ENCODE measurements at regions not wholly inside any gene's neighbourhood (a gene's known extent, or its start where the extent isn't known, plus 50 kb on each side); places are given as distances from the start of the nearest gene placed in this dataset.

- H3K9me2 ChIP-seq, result no peaks in the 10 kb centered on the region
- H3K27ac ChIP-seq (ENCODE audit: low read depth in 2 of 2, low read length in 1 of 2), result no peak overlapping the region
- no peaks in the 10 kb centered on the region for H3K36me3 ChIP-seq (replicated peaks in 1 of 2; ENCODE audit: control insufficient read depth in 1 of 2, insufficient read depth in 2 of 2, low read length in 1 of 2)
- H3K27me3 ChIP-seq (ENCODE audit: insufficient read depth), result no peaks in the 10 kb centered on the region
- ChIA-PET CTCF (no interaction called here), POLR2A (no interaction called here)
- no peaks in the 10 kb centered on the region for H3F3A ChIP-seq (replicated peaks; ENCODE audit: insufficient read depth)
- no peak overlapping the region for H3K9ac ChIP-seq
- WGBS (ENCODE audit: low lambda C conversion rate), result 11% methylated on average over 6 of the region's 6 CpGs
- no peaks in the 10 kb centered on the region for H4K20me1 ChIP-seq (ENCODE audit: insufficient read depth)
- H3K4me2 ChIP-seq, result no peak overlapping the region
- no peaks in the 10 kb centered on the region for H3K9me3 ChIP-seq
- no peak overlapping the region for H3K4me3 ChIP-seq (ENCODE audit: low read depth in 2 of 2, low read length in 1 of 2)
- H3K4me1 ChIP-seq (ENCODE audit: control insufficient read depth in 1 of 2, insufficient read depth in 2 of 2, low read depth in 1 of 2, low read length in 1 of 2), result no peaks in the 10 kb centered on the region
- DNase-seq, result no peak
- TF ChIP-seq FOSL2 (IDR thresholded peaks at IDR 0.05; ENCODE audit: borderline replicate concordance, low read depth) (no peak), MXI1 (IDR thresholded peaks at IDR 0.05; ENCODE audit: low read depth, low read length) (no peak), GATA2 (CRISPR knock-in tag; IDR thresholded peaks at IDR 0.05) (no peak), ELF1 (IDR thresholded peaks at IDR 0.05) (no peak), RFX5 (IDR thresholded peaks at IDR 0.05; ENCODE audit: low read length) (no peak), USF1 (IDR thresholded peaks at IDR 0.05; ENCODE audit: borderline replicate concordance, low read depth) (no peak), CTCF (IDR thresholded peaks at IDR 0.05) (no peak), TEAD4 (IDR thresholded peaks at IDR 0.05; ENCODE audit: borderline replicate concordance, insufficient read depth) (no peak), FOXM1 (IDR thresholded peaks at IDR 0.05; ENCODE audit: low read depth) (no peak), RXRA (IDR thresholded peaks at IDR 0.05; ENCODE audit: borderline replicate concordance, low read depth) (no peak), GABPA (IDR thresholded peaks at IDR 0.05; ENCODE audit: low read depth) (no peak), TCF12 (IDR thresholded peaks at IDR 0.05) (no peak), TAF1 (IDR thresholded peaks at IDR 0.05; ENCODE audit: borderline replicate concordance, low read depth, low read length) (no peak), RCOR1 (IDR thresholded peaks at IDR 0.05; ENCODE audit: low read length) (no peak)
- TF ChIP-seq, protein P1, sequence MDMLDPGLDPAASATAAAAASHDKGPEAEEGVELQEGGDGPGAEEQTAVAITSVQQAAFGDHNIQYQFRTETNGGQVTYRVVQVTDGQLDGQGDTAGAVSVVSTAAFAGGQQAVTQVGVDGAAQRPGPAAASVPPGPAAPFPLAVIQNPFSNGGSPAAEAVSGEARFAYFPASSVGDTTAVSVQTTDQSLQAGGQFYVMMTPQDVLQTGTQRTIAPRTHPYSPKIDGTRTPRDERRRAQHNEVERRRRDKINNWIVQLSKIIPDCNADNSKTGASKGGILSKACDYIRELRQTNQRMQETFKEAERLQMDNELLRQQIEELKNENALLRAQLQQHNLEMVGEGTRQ (IDR thresholded peaks at IDR 0.05; ENCODE audit: borderline replicate concordance, low read depth, low read length), result no peak
- H3K79me2 ChIP-seq (ENCODE audit: insufficient read depth), result no peaks in the 10 kb centered on the region
- H2AFZ ChIP-seq (ENCODE audit: low read depth), result no peak overlapping the region
Measured at GRCh38 chr3:13708871-13709595, 160.1 kb downstream of the FBLN2 start.

DNA sequence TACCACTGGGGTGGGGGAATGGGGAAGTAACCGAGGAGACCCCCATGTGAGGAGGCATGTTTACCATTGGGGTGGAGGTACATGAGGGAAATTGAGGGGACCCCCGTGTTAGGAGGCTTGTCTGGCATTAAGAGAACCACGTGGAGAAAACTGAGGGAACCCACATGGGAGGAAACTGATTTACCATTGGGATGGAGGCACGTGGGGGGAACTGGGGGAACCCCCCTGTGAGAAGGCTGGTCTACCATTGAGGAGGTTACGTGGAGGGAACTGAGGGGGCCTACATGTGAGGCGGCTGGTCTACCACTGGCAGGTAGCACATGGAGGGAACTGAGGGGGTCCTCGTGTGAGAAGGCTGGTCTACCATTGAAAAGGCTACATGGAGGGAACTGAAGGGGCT is 159.4 kb downstream of the FBLN2 start:
- no peaks in the 10 kb centered on the region for H3K9me3 ChIP-seq
- 4% methylated on average over 7 of the region's 7 CpGs for WGBS (ENCODE audit: low lambda C conversion rate)
- TF ChIP-seq, protein P2, sequence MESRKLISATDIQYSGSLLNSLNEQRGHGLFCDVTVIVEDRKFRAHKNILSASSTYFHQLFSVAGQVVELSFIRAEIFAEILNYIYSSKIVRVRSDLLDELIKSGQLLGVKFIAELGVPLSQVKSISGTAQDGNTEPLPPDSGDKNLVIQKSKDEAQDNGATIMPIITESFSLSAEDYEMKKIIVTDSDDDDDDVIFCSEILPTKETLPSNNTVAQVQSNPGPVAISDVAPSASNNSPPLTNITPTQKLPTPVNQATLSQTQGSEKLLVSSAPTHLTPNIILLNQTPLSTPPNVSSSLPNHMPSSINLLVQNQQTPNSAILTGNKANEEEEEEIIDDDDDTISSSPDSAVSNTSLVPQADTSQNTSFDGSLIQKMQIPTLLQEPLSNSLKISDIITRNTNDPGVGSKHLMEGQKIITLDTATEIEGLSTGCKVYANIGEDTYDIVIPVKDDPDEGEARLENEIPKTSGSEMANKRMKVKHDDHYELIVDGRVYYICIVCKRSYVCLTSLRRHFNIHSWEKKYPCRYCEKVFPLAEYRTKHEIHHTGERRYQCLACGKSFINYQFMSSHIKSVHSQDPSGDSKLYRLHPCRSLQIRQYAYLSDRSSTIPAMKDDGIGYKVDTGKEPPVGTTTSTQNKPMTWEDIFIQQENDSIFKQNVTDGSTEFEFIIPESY (IDR thresholded peaks at IDR 0.05; ENCODE audit: borderline replicate concordance, low read depth), result no peak
- TF ChIP-seq, protein P3, sequence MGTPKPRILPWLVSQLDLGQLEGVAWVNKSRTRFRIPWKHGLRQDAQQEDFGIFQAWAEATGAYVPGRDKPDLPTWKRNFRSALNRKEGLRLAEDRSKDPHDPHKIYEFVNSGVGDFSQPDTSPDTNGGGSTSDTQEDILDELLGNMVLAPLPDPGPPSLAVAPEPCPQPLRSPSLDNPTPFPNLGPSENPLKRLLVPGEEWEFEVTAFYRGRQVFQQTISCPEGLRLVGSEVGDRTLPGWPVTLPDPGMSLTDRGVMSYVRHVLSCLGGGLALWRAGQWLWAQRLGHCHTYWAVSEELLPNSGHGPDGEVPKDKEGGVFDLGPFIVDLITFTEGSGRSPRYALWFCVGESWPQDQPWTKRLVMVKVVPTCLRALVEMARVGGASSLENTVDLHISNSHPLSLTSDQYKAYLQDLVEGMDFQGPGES (IDR thresholded peaks at IDR 0.05; ENCODE audit: low read depth, low read length), result no peak
- TF ChIP-seq, protein P4, sequence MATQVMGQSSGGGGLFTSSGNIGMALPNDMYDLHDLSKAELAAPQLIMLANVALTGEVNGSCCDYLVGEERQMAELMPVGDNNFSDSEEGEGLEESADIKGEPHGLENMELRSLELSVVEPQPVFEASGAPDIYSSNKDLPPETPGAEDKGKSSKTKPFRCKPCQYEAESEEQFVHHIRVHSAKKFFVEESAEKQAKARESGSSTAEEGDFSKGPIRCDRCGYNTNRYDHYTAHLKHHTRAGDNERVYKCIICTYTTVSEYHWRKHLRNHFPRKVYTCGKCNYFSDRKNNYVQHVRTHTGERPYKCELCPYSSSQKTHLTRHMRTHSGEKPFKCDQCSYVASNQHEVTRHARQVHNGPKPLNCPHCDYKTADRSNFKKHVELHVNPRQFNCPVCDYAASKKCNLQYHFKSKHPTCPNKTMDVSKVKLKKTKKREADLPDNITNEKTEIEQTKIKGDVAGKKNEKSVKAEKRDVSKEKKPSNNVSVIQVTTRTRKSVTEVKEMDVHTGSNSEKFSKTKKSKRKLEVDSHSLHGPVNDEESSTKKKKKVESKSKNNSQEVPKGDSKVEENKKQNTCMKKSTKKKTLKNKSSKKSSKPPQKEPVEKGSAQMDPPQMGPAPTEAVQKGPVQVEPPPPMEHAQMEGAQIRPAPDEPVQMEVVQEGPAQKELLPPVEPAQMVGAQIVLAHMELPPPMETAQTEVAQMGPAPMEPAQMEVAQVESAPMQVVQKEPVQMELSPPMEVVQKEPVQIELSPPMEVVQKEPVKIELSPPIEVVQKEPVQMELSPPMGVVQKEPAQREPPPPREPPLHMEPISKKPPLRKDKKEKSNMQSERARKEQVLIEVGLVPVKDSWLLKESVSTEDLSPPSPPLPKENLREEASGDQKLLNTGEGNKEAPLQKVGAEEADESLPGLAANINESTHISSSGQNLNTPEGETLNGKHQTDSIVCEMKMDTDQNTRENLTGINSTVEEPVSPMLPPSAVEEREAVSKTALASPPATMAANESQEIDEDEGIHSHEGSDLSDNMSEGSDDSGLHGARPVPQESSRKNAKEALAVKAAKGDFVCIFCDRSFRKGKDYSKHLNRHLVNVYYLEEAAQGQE (IDR thresholded peaks at IDR 0.05; ENCODE audit: low read depth, low read length), result no peak
- TF ChIP-seq RCOR1 (IDR thresholded peaks at IDR 0.05; ENCODE audit: low read length), result no peak

More for the DNA sequence above, 159.4 kb downstream of the FBLN2 start:
- DNase-seq, result no peak
- no peaks in the 10 kb centered on the region for H3K4me1 ChIP-seq (ENCODE audit: control insufficient read depth in 1 of 2, insufficient read depth in 2 of 2, low read depth in 1 of 2, low read length in 1 of 2)
- CTCF ChIA-PET, result no interaction called here
- no peaks in the 10 kb centered on the region for H3K79me2 ChIP-seq (ENCODE audit: insufficient read depth)
- POLR2A ChIA-PET, result no interaction called here
- no peaks in the 10 kb centered on the region for H4K20me1 ChIP-seq (ENCODE audit: insufficient read depth)
- no peak overlapping the region for H3K4me3 ChIP-seq (ENCODE audit: low read depth in 2 of 2, low read length in 1 of 2)
- H3K9ac ChIP-seq, result no peak overlapping the region
- no peaks in the 10 kb centered on the region for H3K9me2 ChIP-seq
- H3K36me3 ChIP-seq (replicated peaks in 1 of 2; ENCODE audit: control insufficient read depth in 1 of 2, insufficient read depth in 2 of 2, low read length in 1 of 2), result no peaks in the 10 kb centered on the region
- no peaks in the 10 kb centered on the region for H3K27me3 ChIP-seq (ENCODE audit: insufficient read depth)
- H3K27ac ChIP-seq (ENCODE audit: low read depth in 2 of 2, low read length in 1 of 2), result no peak overlapping the region
- no peak overlapping the region for H2AFZ ChIP-seq (ENCODE audit: low read depth)
- H3F3A ChIP-seq (replicated peaks; ENCODE audit: insufficient read depth), result no peaks in the 10 kb centered on the region
- H3K4me2 ChIP-seq, result no peak overlapping the region
